GM21723 (cell line): ENCODE measurements at regions not wholly inside any gene's neighbourhood (a gene's known extent, or its start where the extent isn't known, plus 50 kb on each side); places are given as distances from the start of the nearest gene placed in this dataset.

Source experiments
- ATAC-seq: cut with Tn5 transposase; IDR thresholded peaks from one replicate; pipeline ENCODE4 v1.9.1; 2021; ENCODE audit warnings: mild to moderate bottlenecking, moderate library complexity; ENCODE audit not compliant: unreplicated experiment

DNA sequence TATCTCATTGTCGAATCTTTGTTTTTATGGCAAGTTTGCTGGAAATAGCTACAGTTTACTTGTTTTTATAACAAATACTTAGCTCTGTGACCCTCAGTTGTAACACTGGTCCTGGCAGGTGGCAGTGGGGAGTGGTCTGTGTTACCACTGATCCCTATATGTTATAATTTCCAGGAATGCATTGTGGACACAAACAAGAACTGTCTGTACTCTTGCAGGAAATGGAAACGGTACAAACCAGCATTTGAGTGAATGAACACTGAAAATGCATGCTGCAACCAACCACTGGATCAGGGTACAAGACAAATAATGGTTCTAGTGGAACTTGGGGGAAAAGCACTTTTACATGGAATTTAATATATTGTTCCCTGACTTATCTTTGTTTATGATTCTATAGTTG lies 66.5 kb upstream of the PJA2 start:
- no peak for ATAC-seq

DNA sequence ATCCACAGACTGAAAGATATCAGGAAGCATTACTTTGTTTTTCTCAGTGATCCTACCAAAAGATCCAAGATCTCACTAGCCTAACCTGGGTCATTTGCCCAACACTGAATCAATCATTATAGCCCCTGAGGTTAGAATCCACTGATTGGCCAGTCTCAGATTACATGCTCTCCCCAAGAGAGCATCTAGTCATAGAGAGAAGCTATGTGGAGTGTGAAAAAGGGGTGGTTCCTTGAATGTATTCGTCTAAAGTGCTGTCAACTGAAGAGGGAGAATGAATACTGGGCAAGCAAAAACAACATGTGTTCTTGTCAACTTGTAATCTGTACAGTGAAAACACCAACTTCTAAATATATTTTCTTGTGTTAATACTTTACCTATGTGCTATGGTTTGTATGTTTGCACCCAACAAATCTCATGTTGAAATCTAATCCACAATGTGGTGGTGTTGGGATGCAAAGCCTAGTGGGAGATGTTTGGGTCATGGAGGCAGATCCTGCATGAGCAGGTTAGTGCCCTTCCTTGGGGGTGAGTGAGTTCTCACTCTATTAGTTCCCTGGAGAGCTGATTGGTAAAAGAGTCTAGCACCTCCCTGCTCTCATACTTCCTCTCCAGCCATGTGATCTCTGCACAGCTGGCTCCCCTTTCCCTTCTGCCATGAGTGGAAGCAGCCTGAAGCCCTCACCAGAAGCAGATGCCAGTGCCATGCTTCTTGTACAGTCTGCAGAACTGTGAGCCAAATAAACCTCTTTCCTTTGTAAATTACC lies 60.3 kb upstream of the PJA2 start:
- no peak for ATAC-seq

DNA sequence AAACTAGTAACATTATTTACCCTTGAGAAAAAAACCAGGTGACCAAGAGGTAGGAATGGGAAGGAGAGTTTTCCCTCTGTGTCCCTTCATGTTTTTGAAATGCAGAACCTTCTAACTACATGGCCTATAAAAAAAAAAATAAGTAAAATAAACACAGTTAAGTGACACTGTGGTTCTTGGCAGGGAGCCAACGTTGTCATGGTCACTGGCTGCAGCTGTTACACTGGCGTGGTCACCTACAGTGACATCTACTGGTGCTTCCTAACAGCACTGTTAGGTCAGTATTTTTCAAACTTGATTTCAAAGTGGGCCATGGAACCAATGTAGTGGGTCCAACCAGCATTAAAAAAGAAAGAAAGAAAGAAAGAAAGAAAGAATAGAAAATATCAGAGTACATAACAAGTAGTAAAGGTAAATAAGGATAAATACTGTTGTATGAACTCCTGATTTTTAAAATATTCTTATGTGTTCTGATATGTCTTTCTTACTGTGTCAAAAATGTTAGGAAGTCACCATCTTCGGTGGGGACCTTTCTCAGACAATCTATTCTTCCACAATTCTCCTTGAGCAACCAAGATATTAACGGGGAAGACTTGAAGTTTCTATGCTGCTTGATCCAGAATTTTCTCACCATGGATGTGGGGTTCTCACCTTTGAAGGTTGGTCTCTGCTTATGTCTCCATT lies 59.1 kb upstream of the PJA2 start:
- peak; percentile 98 for ATAC-seq

DNA sequence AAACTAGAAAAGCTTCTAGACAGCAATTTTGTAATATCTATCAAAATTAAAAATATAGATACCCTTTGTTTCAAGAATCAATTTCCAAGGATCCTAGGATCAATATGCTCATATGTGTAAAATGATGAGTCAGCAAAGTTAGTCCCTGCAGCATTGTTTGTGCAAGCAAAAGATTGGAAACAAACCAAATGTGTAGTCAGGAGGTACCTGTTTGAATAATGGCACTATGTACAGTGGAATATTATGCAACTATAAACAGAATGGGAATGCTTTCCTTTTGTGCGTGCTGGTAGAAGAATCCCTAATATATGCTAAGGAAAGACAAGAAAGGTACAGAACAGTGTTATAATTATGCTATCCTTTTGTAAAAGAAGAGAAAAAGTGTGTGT lies 58.5 kb upstream of the PJA2 start:
- no peak for ATAC-seq

DNA sequence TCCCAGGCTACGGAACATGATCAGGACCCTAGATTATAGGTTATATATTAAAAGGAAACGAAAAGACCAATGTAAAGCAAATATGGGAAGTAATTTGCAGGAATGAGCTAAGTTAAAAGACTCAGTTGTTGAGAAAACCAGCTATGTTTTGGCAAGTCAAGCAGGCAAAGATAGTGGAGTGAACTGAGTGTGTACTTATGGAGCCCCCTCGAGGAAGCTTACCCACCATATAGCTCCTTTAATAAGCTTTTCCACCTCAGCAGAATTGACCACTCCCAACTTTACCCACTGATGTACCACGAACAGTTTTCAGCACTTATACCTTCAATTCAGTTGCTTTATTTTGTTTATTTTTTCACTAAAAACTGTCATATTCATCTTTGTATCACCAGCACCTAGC lies 57.3 kb upstream of the PJA2 start:
- ATAC-seq = no peak
